GM23338 (cell line): ENCODE measurements at regions not wholly inside any gene's neighbourhood (a gene's known extent, or its start where the extent isn't known, plus 50 kb on each side); places are given as distances from the start of the nearest gene placed in this dataset.

Source experiments
- ATAC-seq: fragments of 200-7000 bp; cut with Tn5 transposase; 3 replicates; pipeline ENCODE4 v1.9.1; 2020
- DNase-seq: peaks from one replicate; pipeline ENCODE4 v3.0.0-alpha.2; 2015; ENCODE audit warnings: low spot score
- H2AFZ ChIP-seq: fragments of 200-600 bp; sonication (generic); 2 replicates; pipeline ENCODE4 v1.8.0; 2016; ENCODE audit warnings: antibody characterized with exemption, mild to moderate bottlenecking, moderate library complexity
- H3F3A ChIP-seq: fragments of 200-600 bp; sonication (generic); replicated peaks from 2 replicates; pipeline ENCODE4 v1.8.0; 2017; ENCODE audit warnings: antibody characterized with exemption, mixed run types, low read depth
- H3K27ac ChIP-seq: fragments of 200-600 bp; sonication (generic); 2 replicates; pipeline ENCODE4 v1.6.1; 2016; ENCODE audit warnings: low read depth
- H3K27me3 ChIP-seq: fragments of 200-600 bp; sonication (generic); 2 replicates; pipeline ENCODE4 v1.8.0; 2016; ENCODE audit warnings: mild to moderate bottlenecking, mixed run types, moderate library complexity; ENCODE audit not compliant: insufficient read depth
- H3K36me3 ChIP-seq: fragments of 200-600 bp; sonication (generic); 2 replicates; pipeline ENCODE4 v1.8.0; 2016; ENCODE audit warnings: mild to moderate bottlenecking; ENCODE audit not compliant: insufficient read depth
- H3K4me1 ChIP-seq: fragments of 200-600 bp; sonication (generic); 2 replicates; pipeline ENCODE4 v1.8.0; 2016; ENCODE audit warnings: mild to moderate bottlenecking, moderate library complexity; ENCODE audit not compliant: insufficient read depth
- H3K4me2 ChIP-seq: fragments of 200-600 bp; sonication (generic); 2 replicates; pipeline ENCODE4 v1.7.1; 2017; ENCODE audit warnings: mixed run types
- H3K4me3 ChIP-seq: fragments of 200-600 bp; sonication (generic); 2 replicates; pipeline ENCODE4 v1.6.1; 2016; ENCODE audit warnings: mixed run types
- H3K79me2 ChIP-seq: fragments of 200-600 bp; sonication (generic); replicated peaks from 2 replicates; pipeline ENCODE4 v1.8.0; 2017; ENCODE audit warnings: mild to moderate bottlenecking; ENCODE audit not compliant: insufficient read depth
- H3K9me2 ChIP-seq: fragments of 200-600 bp; sonication (generic); 2 replicates; pipeline ENCODE4 v1.8.0; 2017; ENCODE audit not compliant: insufficient read depth
- H4K20me1 ChIP-seq: fragments of 200-600 bp; sonication (generic); replicated peaks from 2 replicates; pipeline ENCODE4 v1.8.0; 2017; ENCODE audit warnings: mild to moderate bottlenecking; ENCODE audit not compliant: insufficient read depth
- H3K27ac Mint-ChIP-seq: 2 replicates; pipeline ENCODE4 v1.8.0; 2020; ENCODE audit warnings: inconsistent platforms, mild to moderate bottlenecking, moderate library complexity, mixed read lengths
- H3K27me3 Mint-ChIP-seq: 3 replicates; pipeline ENCODE4 v1.8.0; 2022; ENCODE audit warnings: low read depth, mild to moderate bottlenecking, moderate library complexity, mixed read lengths, inconsistent platforms; ENCODE audit not compliant: insufficient read depth, poor library complexity
- H3K36me3 Mint-ChIP-seq: 3 replicates; pipeline ENCODE4 v1.8.0; 2021; ENCODE audit warnings: low read depth, mild to moderate bottlenecking, inconsistent platforms, moderate library complexity, mixed read lengths
- H3K4me1 Mint-ChIP-seq: 3 replicates; pipeline ENCODE4 v1.8.0; 2020; ENCODE audit warnings: mild to moderate bottlenecking, inconsistent platforms, mixed read lengths
- H3K4me3 Mint-ChIP-seq: 3 replicates; pipeline ENCODE4 v1.8.0; 2021; ENCODE audit warnings: moderate library complexity, mild to moderate bottlenecking, inconsistent platforms, mixed read lengths
- H3K9me3 Mint-ChIP-seq: 3 replicates; pipeline ENCODE4 v1.8.0; 2020; ENCODE audit warnings: moderate library complexity, mild to moderate bottlenecking, inconsistent platforms, mixed read lengths
- CREB1 ChIP-seq: fragments of 250-450 bp; sonication (Bioruptor Pico); IDR thresholded peaks from 2 replicates; pipeline ENCODE4 v1.5.0; 2020; ENCODE audit warnings: low read depth, mild to moderate bottlenecking, moderate library complexity
- EZH2 ChIP-seq: fragments of 200-600 bp; sonication (generic); IDR thresholded peaks from one replicate; pipeline ENCODE4 v1.8.0; 2017; ENCODE audit warnings: antibody characterized with exemption, mild to moderate bottlenecking, low read depth; ENCODE audit not compliant: unreplicated experiment
- EZH2phosphoT487 ChIP-seq: fragments of 200-600 bp; sonication (generic); IDR thresholded peaks from one replicate; pipeline ENCODE4 v1.8.1; 2018; ENCODE audit warnings: antibody characterized with exemption; ENCODE audit not compliant: unreplicated experiment
- JUNB ChIP-seq: IDR thresholded peaks from one replicate; pipeline ENCODE4 v1.6.1; 2016; ENCODE audit warnings: antibody characterized with exemption; ENCODE audit not compliant: unreplicated experiment
- POLR2AphosphoS5 ChIP-seq: IDR thresholded peaks from 2 replicates; pipeline ENCODE4 v1.6.1; 2016; ENCODE audit warnings: antibody characterized with exemption, low read depth
- STAT1 ChIP-seq: IDR thresholded peaks from one replicate; pipeline ENCODE4 v1.6.1; 2016; ENCODE audit warnings: antibody characterized with exemption; ENCODE audit not compliant: unreplicated experiment
- ZNF114 ChIP-seq: fragments of 250-450 bp; sonication (Bioruptor Pico); IDR thresholded peaks from 2 replicates; pipeline ENCODE4 v1.5.0; 2020; ENCODE audit warnings: mild to moderate bottlenecking, moderate library complexity
- ZNF331 ChIP-seq: fragments of 250-450 bp; sonication (Bioruptor Pico); IDR thresholded peaks from 2 replicates; pipeline ENCODE4 v1.5.0; 2020; ENCODE audit warnings: low read depth, mild to moderate bottlenecking, moderate library complexity
- ZNF462 ChIP-seq: fragments of 250-450 bp; sonication (Bioruptor Pico); IDR thresholded peaks from 2 replicates; pipeline ENCODE4 v1.5.0; 2020; ENCODE audit warnings: mild to moderate bottlenecking, moderate library complexity
- TF ChIP-seq, protein P1 (sequence below): IDR thresholded peaks from 2 replicates; pipeline ENCODE4 v1.6.1; 2016; ENCODE audit warnings: antibody characterized with exemption
- TF ChIP-seq, protein P2 (sequence below), 2 experiments: fragments of 200-600 bp in 1 of 2; sonication (generic) in 1 of 2; conservative IDR thresholded peaks; 2 replicates each; pipeline versions ENCODE4 v1.5.1 to v1.6.1; 2016 to 2017; ENCODE audit warnings: antibody characterized with exemption in 2 of 2, low read depth in 2 of 2, mild to moderate bottlenecking in 2 of 2, moderate library complexity in 1 of 2

DNA sequence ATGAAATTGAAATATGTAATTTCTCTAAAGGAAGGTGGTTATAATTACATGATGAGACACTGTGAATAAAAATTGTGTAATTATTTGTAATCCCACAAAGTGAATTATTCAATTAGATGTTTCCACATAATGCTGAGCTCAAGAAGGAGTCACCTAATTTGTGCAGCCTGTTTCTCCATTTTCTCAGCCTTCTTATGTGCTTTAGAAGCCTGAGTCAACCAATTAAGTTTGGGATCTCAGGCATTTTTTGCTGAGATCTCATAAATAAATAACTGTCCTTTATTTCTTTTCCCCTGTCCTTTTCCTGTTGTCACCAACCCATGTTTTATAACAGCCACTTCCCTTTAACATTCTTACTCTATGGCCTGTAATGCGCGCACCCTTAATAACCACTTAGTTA lies 506.5 kb upstream of the SEMA3D start:
- Histone ChIP-seq H3K4me3 (no peak overlapping the region), H3K4me2 (no peak overlapping the region), H3F3A (no peaks in the 10 kb centered on the region), H3K36me3 (no peaks in the 10 kb centered on the region), H3K4me1 (no peaks in the 10 kb centered on the region), H3K9me2 (no peaks in the 10 kb centered on the region), H3K79me2 (no peaks in the 10 kb centered on the region), H2AFZ (no peak overlapping the region), H3K27me3 (no peaks in the 10 kb centered on the region), H4K20me1 (no peaks in the 10 kb centered on the region), H3K27ac (no peak overlapping the region)
- no peak overlapping the region for H3K4me3 Mint-ChIP-seq
- H3K9me3 Mint-ChIP-seq: peaks cover 4% of the 10 kb centered on the region; the same call in 1 of the 3 replicates
- no peak overlapping the region for H3K27ac Mint-ChIP-seq
- no peaks in the 10 kb centered on the region for H3K4me1 Mint-ChIP-seq
- TF ChIP-seq EZH2 (no peak), POLR2AphosphoS5 (no peak), CREB1 (CRISPR knock-in tag) (no peak), STAT1 (no peak), ZNF114 (CRISPR knock-in tag) (no peak), JUNB (no peak), ZNF331 (CRISPR knock-in tag) (no peak)
- TF ChIP-seq, protein P1, sequence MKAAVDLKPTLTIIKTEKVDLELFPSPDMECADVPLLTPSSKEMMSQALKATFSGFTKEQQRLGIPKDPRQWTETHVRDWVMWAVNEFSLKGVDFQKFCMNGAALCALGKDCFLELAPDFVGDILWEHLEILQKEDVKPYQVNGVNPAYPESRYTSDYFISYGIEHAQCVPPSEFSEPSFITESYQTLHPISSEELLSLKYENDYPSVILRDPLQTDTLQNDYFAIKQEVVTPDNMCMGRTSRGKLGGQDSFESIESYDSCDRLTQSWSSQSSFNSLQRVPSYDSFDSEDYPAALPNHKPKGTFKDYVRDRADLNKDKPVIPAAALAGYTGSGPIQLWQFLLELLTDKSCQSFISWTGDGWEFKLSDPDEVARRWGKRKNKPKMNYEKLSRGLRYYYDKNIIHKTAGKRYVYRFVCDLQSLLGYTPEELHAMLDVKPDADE: no peak
- TF ChIP-seq, protein P2, sequence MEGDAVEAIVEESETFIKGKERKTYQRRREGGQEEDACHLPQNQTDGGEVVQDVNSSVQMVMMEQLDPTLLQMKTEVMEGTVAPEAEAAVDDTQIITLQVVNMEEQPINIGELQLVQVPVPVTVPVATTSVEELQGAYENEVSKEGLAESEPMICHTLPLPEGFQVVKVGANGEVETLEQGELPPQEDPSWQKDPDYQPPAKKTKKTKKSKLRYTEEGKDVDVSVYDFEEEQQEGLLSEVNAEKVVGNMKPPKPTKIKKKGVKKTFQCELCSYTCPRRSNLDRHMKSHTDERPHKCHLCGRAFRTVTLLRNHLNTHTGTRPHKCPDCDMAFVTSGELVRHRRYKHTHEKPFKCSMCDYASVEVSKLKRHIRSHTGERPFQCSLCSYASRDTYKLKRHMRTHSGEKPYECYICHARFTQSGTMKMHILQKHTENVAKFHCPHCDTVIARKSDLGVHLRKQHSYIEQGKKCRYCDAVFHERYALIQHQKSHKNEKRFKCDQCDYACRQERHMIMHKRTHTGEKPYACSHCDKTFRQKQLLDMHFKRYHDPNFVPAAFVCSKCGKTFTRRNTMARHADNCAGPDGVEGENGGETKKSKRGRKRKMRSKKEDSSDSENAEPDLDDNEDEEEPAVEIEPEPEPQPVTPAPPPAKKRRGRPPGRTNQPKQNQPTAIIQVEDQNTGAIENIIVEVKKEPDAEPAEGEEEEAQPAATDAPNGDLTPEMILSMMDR (conservative IDR thresholded peaks at IDR 0.05; ENCODE audit: low read depth in 2 of 2): no peak
- H3K27me3 Mint-ChIP-seq: no peaks in the 10 kb centered on the region
- no peaks in the 10 kb centered on the region for H3K36me3 Mint-ChIP-seq
- DNase-seq (no peak), ATAC-seq (no peak)

GRCh38 chr7:85688712-85689111 lies 501.9 kb upstream of the SEMA3D start:
- ATAC-seq (no peak), DNase-seq (no peak)
- Mint-ChIP-seq H3K27ac (no peak overlapping the region), H3K9me3 (peaks cover 36% of the 10 kb centered on the region), H3K36me3 (peaks cover 29% of the 10 kb centered on the region), H3K27me3 (peaks cover 1% of the 10 kb centered on the region), H3K4me1 (peaks cover 8% of the 10 kb centered on the region; the same call in 2 of the 3 replicates), H3K4me3 (no peak overlapping the region)
- no peaks in the 10 kb centered on the region for H3K79me2 ChIP-seq
- no peaks in the 10 kb centered on the region for H3F3A ChIP-seq
- no peaks in the 10 kb centered on the region for H4K20me1 ChIP-seq
- no peak overlapping the region for H3K4me2 ChIP-seq
- no peaks in the 10 kb centered on the region for H3K36me3 ChIP-seq
- no peaks in the 10 kb centered on the region for H3K4me1 ChIP-seq
- H3K9me2 ChIP-seq: 0 out of 2 replicates have a peak, but pooled peaks cover 3% of the 10 kb centered on the region
- TF ChIP-seq STAT1 (no peak), EZH2phosphoT487 (no peak), ZNF462 (CRISPR knock-in tag) (no peak), EZH2 (no peak), POLR2AphosphoS5 (no peak)
- TF ChIP-seq, protein P2 (conservative IDR thresholded peaks at IDR 0.05; ENCODE audit: low read depth in 2 of 2): no peak
- H3K27me3 ChIP-seq: no peaks in the 10 kb centered on the region
- H3K4me3 ChIP-seq: no peak overlapping the region
- H3K27ac ChIP-seq: no peak overlapping the region
- no peak overlapping the region for H2AFZ ChIP-seq
